Panc1 (cell line): ENCODE measurements at regions not wholly inside any gene's neighbourhood (a gene's known extent, or its start where the extent isn't known, plus 50 kb on each side); places are given as distances from the start of the nearest gene placed in this dataset.

Source experiments
- ATAC-seq: fragments of 200-7000 bp; cut with Tn5 transposase; 2 replicates; pipeline ENCODE4 v1.9.1; 2020; ENCODE audit warnings: mild to moderate bottlenecking, moderate library complexity
- BruUV-seq: library from RNA; stranded (reverse); fragments of 400-500 nt; replicated peaks from 2 replicates; lab custom pipeline; 2021; lab: Mats Ljungman, UMichigan
- CTCF ChIA-PET: fragments of 300-600 bp; sonication (Branson Sonifier 250); formaldehyde crosslinking; loops from one replicate; lab custom pipeline; 2022; ENCODE audit warnings: antibody characterized with exemption; lab: Charles Lee
- POLR2A ChIA-PET: fragments of 300-600 bp; sonication (Branson Sonifier 250); formaldehyde crosslinking; loops from one replicate; lab custom pipeline; 2022; ENCODE audit warnings: antibody characterized with exemption; lab: Charles Lee
- DNase-seq: peaks from one replicate; pipeline ENCODE4 v3.0.0-alpha.2; 2010; ENCODE audit warnings: low read depth, low spot score
- H3K27ac ChIP-seq: 2 replicates; pipeline ENCODE4 v1.5.1; 2011; ENCODE audit warnings: mild to moderate bottlenecking, low read length, inconsistent platforms
- H3K27me3 ChIP-seq: fragments of 200-500 bp; sonication (Bioruptor generic); 2 replicates; pipeline ENCODE4 v1.6.0; 2014; ENCODE audit warnings: low read length, inconsistent platforms; ENCODE audit not compliant: control insufficient read depth, insufficient read depth
- H3K36me3 ChIP-seq: fragments of 200-500 bp; sonication (Bioruptor generic); 2 replicates; pipeline ENCODE4 v1.5.1; 2014; ENCODE audit warnings: inconsistent platforms, mild to moderate bottlenecking, low read length, moderate library complexity; ENCODE audit not compliant: control insufficient read depth, insufficient read depth
- H3K4me1 ChIP-seq: 2 replicates; pipeline ENCODE4 v1.5.1; 2011; ENCODE audit warnings: inconsistent platforms, mild to moderate bottlenecking, low read length, moderate library complexity; ENCODE audit not compliant: control insufficient read depth, insufficient read depth
- H3K4me3 ChIP-seq, 2 experiments: 2 replicates each; pipeline ENCODE4 v1.5.1; 2011 to 2012; ENCODE audit warnings: low read depth in 2 of 2, low read length in 2 of 2, mild to moderate bottlenecking in 2 of 2, inconsistent platforms in 1 of 2, moderate library complexity in 1 of 2
- H3K9me3 ChIP-seq: fragments of 200-500 bp; sonication (Bioruptor generic); 2 replicates; pipeline ENCODE4 v1.5.1; 2014; ENCODE audit warnings: low read depth, mild to moderate bottlenecking, inconsistent platforms, low read length, moderate library complexity; ENCODE audit not compliant: control insufficient read depth, insufficient read depth
- POLR2AphosphoS5 ChIP-seq: IDR thresholded peaks from 2 replicates; pipeline ENCODE4 v1.6.1; 2012; ENCODE audit warnings: mild to moderate bottlenecking, low read depth, low read length, moderate library complexity
- SIN3A ChIP-seq: IDR thresholded peaks from 2 replicates; pipeline ENCODE4 v1.6.1; 2012; ENCODE audit warnings: low read depth, mild to moderate bottlenecking, low read length, moderate library complexity, borderline replicate concordance; ENCODE audit not compliant: insufficient read depth
- TCF7L2 ChIP-seq: IDR thresholded peaks from 2 replicates; pipeline ENCODE4 v1.6.1; 2011; ENCODE audit warnings: mild to moderate bottlenecking, low read depth, low read length, inconsistent platforms
- in situ Hi-C: cut with HindIII; loops from 2 replicates; pipeline ENCODE4 v1.10.0; 2016; ENCODE audit warnings: low sequenced_read_pairs, low pct_unique_long_range_greater_than_20kb
- intact Hi-C: fragments of 100-400 bp; cut with micrococcal nuclease; formaldehyde crosslinking; loops from one replicate; pipeline ENCODE4 v1.10.0; 2022; ENCODE audit not compliant: unreplicated experiment
- TF ChIP-seq, protein P1 (sequence below): fragments of 450-650 bp; IDR thresholded peaks from 2 replicates; pipeline ENCODE4 v1.5.1; 2017; ENCODE audit warnings: mild to moderate bottlenecking
- TF ChIP-seq, protein P2 (sequence below), 2 experiments: IDR thresholded peaks; 2 replicates each; pipeline ENCODE4 v1.6.1; 2011 to 2012; ENCODE audit warnings: low read depth in 2 of 2, control low read depth in 1 of 2, low read length in 1 of 2, mild to moderate bottlenecking in 1 of 2, moderate library complexity in 1 of 2; ENCODE audit not compliant: insufficient read depth in 1 of 2

DNA sequence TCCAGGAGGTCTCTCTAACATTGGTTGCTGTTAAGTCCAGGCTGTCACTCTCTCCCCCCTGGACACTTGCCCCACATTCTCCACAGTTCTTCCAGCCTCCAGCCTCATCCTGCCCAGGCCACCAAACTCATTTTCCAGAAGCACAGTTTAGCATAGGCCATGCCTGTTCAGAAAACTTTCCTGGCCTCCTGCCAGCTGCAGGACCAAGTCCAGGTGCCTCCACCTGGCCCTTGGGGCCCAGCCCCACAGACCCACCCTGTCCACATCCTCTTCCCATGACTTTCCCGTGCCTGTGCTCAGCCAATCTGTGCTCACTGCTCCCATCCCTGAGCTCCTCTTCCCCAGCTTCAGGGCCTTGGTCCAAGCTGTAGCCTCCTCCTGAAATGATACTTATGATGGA lies 905.0 kb downstream of the UQCRFS1 start:
- ChIA-PET CTCF (no interaction called here), POLR2A (no interaction called here)
- H3K9me3 ChIP-seq = no peaks in the 10 kb centered on the region
- no peaks in the 10 kb centered on the region for H3K36me3 ChIP-seq
- DNase-seq (no peak), ATAC-seq (no peak)
- H3K27me3 ChIP-seq = no peaks in the 10 kb centered on the region; the same call in 1 of the 2 replicates
- TF ChIP-seq SIN3A (no peak), TCF7L2 (no peak), POLR2AphosphoS5 (no peak)
- TF ChIP-seq, protein P1, sequence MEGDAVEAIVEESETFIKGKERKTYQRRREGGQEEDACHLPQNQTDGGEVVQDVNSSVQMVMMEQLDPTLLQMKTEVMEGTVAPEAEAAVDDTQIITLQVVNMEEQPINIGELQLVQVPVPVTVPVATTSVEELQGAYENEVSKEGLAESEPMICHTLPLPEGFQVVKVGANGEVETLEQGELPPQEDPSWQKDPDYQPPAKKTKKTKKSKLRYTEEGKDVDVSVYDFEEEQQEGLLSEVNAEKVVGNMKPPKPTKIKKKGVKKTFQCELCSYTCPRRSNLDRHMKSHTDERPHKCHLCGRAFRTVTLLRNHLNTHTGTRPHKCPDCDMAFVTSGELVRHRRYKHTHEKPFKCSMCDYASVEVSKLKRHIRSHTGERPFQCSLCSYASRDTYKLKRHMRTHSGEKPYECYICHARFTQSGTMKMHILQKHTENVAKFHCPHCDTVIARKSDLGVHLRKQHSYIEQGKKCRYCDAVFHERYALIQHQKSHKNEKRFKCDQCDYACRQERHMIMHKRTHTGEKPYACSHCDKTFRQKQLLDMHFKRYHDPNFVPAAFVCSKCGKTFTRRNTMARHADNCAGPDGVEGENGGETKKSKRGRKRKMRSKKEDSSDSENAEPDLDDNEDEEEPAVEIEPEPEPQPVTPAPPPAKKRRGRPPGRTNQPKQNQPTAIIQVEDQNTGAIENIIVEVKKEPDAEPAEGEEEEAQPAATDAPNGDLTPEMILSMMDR = no peak
- TF ChIP-seq, protein P2, sequence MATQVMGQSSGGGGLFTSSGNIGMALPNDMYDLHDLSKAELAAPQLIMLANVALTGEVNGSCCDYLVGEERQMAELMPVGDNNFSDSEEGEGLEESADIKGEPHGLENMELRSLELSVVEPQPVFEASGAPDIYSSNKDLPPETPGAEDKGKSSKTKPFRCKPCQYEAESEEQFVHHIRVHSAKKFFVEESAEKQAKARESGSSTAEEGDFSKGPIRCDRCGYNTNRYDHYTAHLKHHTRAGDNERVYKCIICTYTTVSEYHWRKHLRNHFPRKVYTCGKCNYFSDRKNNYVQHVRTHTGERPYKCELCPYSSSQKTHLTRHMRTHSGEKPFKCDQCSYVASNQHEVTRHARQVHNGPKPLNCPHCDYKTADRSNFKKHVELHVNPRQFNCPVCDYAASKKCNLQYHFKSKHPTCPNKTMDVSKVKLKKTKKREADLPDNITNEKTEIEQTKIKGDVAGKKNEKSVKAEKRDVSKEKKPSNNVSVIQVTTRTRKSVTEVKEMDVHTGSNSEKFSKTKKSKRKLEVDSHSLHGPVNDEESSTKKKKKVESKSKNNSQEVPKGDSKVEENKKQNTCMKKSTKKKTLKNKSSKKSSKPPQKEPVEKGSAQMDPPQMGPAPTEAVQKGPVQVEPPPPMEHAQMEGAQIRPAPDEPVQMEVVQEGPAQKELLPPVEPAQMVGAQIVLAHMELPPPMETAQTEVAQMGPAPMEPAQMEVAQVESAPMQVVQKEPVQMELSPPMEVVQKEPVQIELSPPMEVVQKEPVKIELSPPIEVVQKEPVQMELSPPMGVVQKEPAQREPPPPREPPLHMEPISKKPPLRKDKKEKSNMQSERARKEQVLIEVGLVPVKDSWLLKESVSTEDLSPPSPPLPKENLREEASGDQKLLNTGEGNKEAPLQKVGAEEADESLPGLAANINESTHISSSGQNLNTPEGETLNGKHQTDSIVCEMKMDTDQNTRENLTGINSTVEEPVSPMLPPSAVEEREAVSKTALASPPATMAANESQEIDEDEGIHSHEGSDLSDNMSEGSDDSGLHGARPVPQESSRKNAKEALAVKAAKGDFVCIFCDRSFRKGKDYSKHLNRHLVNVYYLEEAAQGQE (IDR thresholded peaks at IDR 0.05; ENCODE audit: insufficient read depth in 1 of 2, low read depth in 2 of 2, low read length in 1 of 2) = no peak
- intact Hi-C loops = no loop called here
- BruUV-seq = no TSS peak
- H3K4me3 ChIP-seq = no peak overlapping the region
- no peaks in the 10 kb centered on the region for H3K4me1 ChIP-seq
- no peak overlapping the region for H3K27ac ChIP-seq
- in situ Hi-C loops = no loop called here

DNA sequence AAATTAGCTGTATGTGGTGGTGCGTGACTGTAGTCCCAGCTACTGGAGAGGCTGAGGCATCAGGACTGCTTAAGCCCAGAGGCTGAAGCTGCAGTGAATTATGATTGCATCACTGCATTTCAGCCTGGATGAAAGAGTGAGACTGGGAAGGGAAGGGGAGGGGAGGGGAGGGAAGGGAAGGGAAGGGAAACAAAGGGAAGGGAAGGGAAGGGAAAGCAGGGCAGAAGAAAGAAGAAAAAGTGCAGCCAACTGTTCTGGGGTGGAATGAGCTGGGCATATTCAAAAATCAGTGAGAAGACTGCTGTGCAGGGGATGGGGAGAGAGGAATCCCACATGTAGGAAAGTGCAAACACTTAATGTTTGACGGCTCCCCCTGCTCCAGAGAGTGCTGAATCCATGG lies 905.5 kb downstream of the UQCRFS1 start:
- ChIA-PET POLR2A (no interaction called here), CTCF (interaction anchor here (1.1 kb wide), 1 partner anchor 66 kb away, joined by 3 read pairs; no protein-coding TSS in a partner anchor)
- DNase-seq (no peak), ATAC-seq (no peak)
- in situ Hi-C loops = no loop called here
- TF ChIP-seq, protein P2 (IDR thresholded peaks at IDR 0.05; ENCODE audit: insufficient read depth in 1 of 2, low read depth in 2 of 2, low read length in 1 of 2) = no peak
- TF ChIP-seq, protein P1 = no peak
- TF ChIP-seq SIN3A (no peak), POLR2AphosphoS5 (no peak), TCF7L2 (no peak)
- intact Hi-C loops = no loop called here
- no TSS peak for BruUV-seq
- no peak overlapping the region for H3K27ac ChIP-seq
- H3K4me1 ChIP-seq = no peaks in the 10 kb centered on the region
- no peaks in the 10 kb centered on the region for H3K36me3 ChIP-seq
- no peaks in the 10 kb centered on the region for H3K27me3 ChIP-seq
- no peak overlapping the region for H3K4me3 ChIP-seq
- no peaks in the 10 kb centered on the region for H3K9me3 ChIP-seq
